Calu3 (cell line): ENCODE measurements at regions not wholly inside any gene's neighbourhood (a gene's known extent, or its start where the extent isn't known, plus 50 kb on each side); places are given as distances from the start of the nearest gene placed in this dataset.

Source experiments
- BruUV-seq: library from RNA; stranded (reverse); fragments of 400-500 nt; replicated peaks from 2 replicates; lab custom pipeline; 2021; lab: Mats Ljungman, UMichigan
- CTCF ChIA-PET: fragments of 300-600 bp; sonication (Branson Sonifier 250); formaldehyde crosslinking; loops from one replicate; lab custom pipeline; 2022; ENCODE audit warnings: antibody characterized with exemption; lab: Charles Lee
- DNase-seq: peaks from one replicate; pipeline ENCODE4 v3.0.0; 2022
- H3K27ac Mint-ChIP-seq: one replicate; pipeline ENCODE4 v1.8.0; 2022; ENCODE audit warnings: mixed read lengths; ENCODE audit not compliant: unreplicated experiment
- H3K27me3 Mint-ChIP-seq: one replicate; pipeline ENCODE4 v1.8.0; 2022; ENCODE audit warnings: mixed read lengths; ENCODE audit not compliant: unreplicated experiment
- H3K36me3 Mint-ChIP-seq: one replicate; pipeline ENCODE4 v1.8.0; 2022; ENCODE audit warnings: mild to moderate bottlenecking, moderate library complexity, mixed read lengths; ENCODE audit not compliant: insufficient read depth, unreplicated experiment
- H3K4me1 Mint-ChIP-seq: one replicate; pipeline ENCODE4 v1.8.0; 2022; ENCODE audit warnings: mild to moderate bottlenecking, low read depth, mixed read lengths; ENCODE audit not compliant: unreplicated experiment
- H3K4me3 Mint-ChIP-seq: one replicate; pipeline ENCODE4 v1.8.0; 2022; ENCODE audit warnings: mild to moderate bottlenecking, low read depth, moderate library complexity, mixed read lengths; ENCODE audit not compliant: unreplicated experiment
- H3K9me3 Mint-ChIP-seq: one replicate; pipeline ENCODE4 v1.8.0; 2022; ENCODE audit warnings: low read depth, mixed read lengths; ENCODE audit not compliant: unreplicated experiment
- CTCF ChIP-seq: fragments of 200-600 bp; IDR thresholded peaks from one replicate; pipeline ENCODE4 v1.8.0; 2022; ENCODE audit warnings: antibody characterized with exemption; ENCODE audit not compliant: unreplicated experiment
- intact Hi-C: fragments of 100-400 bp; cut with micrococcal nuclease; formaldehyde crosslinking; loops from one replicate; pipeline ENCODE4 v1.10.0; 2022; ENCODE audit not compliant: unreplicated experiment

GRCh38 chr12:58189893-58190292, 248.5 kb downstream of the ATP23 start:
- H3K9me3 Mint-ChIP-seq, result peaks cover 5% of the 10 kb centered on the region
- no peaks in the 10 kb centered on the region for H3K4me1 Mint-ChIP-seq
- CTCF ChIA-PET, result no interaction called here
- DNase-seq, result no peak
- H3K27ac Mint-ChIP-seq, result no peak overlapping the region
- no TSS peak for BruUV-seq
- no peak for TF ChIP-seq CTCF
- intact Hi-C loops, result no loop called here
- no peaks in the 10 kb centered on the region for H3K27me3 Mint-ChIP-seq
- H3K4me3 Mint-ChIP-seq, result no peak overlapping the region
- H3K36me3 Mint-ChIP-seq, result no peaks in the 10 kb centered on the region

GRCh38 chr12:58190618-58191017, 249.3 kb downstream of the ATP23 start:
- no peak overlapping the region for H3K27ac Mint-ChIP-seq
- BruUV-seq, result no TSS peak
- intact Hi-C loops, result no loop called here
- H3K4me3 Mint-ChIP-seq, result no peak overlapping the region
- peaks cover 5% of the 10 kb centered on the region for H3K9me3 Mint-ChIP-seq
- H3K4me1 Mint-ChIP-seq, result no peaks in the 10 kb centered on the region
- TF ChIP-seq CTCF, result no peak
- no peaks in the 10 kb centered on the region for H3K36me3 Mint-ChIP-seq
- CTCF ChIA-PET, result no interaction called here
- DNase-seq, result no peak
- no peaks in the 10 kb centered on the region for H3K27me3 Mint-ChIP-seq

GRCh38 chr12:58196971-58197370, 255.6 kb downstream of the ATP23 start:
- TF ChIP-seq CTCF, result no peak
- CTCF ChIA-PET, result no interaction called here
- H3K9me3 Mint-ChIP-seq, result peaks cover 3% of the 10 kb centered on the region
- no peaks in the 10 kb centered on the region for H3K27me3 Mint-ChIP-seq
- H3K36me3 Mint-ChIP-seq, result no peaks in the 10 kb centered on the region
- no peak for DNase-seq
- no TSS peak for BruUV-seq
- no peaks in the 10 kb centered on the region for H3K4me1 Mint-ChIP-seq
- no peak overlapping the region for H3K4me3 Mint-ChIP-seq
- intact Hi-C loops, result no loop called here
- H3K27ac Mint-ChIP-seq, result no peak overlapping the region

- intact Hi-C loops, result no loop called here
- H3K27me3 Mint-ChIP-seq, result no peaks in the 10 kb centered on the region
- CTCF ChIA-PET, result no interaction called here
- no peaks in the 10 kb centered on the region for H3K9me3 Mint-ChIP-seq
- no peak for DNase-seq
- no TSS peak for BruUV-seq
- TF ChIP-seq CTCF, result no peak
- H3K4me3 Mint-ChIP-seq, result no peak overlapping the region
- H3K36me3 Mint-ChIP-seq, result no peaks in the 10 kb centered on the region
- no peaks in the 10 kb centered on the region for H3K4me1 Mint-ChIP-seq
- H3K27ac Mint-ChIP-seq, result no peak overlapping the region
Observed at GRCh38 chr12:58202933-58203718, 261.8 kb downstream of the ATP23 start.
